GM18870 (cell line): ENCODE measurements at regions not wholly inside any gene's neighbourhood (a gene's known extent, or its start where the extent isn't known, plus 50 kb on each side); places are given as distances from the start of the nearest gene placed in this dataset.

Experiments used
- ATAC-seq: cut with Tn5 transposase; IDR thresholded peaks from one replicate; pipeline ENCODE4 v1.9.1; 2021; ENCODE audit warnings: moderate library complexity; ENCODE audit not compliant: unreplicated experiment

DNA sequence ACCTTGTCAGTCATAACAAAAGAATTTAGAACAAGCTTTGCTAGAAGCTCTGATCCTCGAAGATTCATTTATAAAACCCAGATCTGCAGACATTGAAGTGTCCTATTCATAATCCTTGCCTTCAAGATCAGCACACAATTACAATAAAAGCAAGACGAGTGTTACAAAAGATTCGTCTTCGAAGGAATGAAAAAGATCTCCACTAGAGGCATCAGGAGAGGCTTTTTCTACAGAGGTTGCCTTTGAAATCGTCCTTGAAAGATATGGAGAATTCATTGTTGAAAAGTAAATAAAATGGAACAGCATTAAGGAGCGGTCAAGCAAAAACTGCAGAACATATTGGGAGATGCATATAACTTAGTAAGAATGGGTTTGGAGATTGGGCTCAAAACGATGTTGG is 146.4 kb downstream of the BMP4 start:
- no peak for ATAC-seq

DNA sequence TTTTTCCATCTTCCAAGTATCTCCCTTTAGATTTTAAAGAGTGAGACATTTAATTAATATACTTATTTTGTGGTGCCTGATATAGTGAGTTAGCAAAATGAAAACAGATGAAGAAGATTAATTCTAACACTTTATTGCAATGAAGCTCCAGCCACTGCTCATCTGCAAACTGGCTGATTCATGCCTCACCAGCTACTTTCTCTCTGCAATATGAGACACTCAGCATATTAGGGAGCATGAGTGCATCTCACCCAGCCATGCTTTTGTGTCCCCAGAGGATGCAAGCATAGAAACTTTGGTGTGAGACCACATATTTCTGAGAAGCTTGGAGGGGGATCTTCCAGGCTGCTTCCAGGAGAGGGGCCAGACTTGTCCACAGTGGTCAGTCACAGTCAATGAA is 148.6 kb downstream of the BMP4 start:
- ATAC-seq = no peak

DNA sequence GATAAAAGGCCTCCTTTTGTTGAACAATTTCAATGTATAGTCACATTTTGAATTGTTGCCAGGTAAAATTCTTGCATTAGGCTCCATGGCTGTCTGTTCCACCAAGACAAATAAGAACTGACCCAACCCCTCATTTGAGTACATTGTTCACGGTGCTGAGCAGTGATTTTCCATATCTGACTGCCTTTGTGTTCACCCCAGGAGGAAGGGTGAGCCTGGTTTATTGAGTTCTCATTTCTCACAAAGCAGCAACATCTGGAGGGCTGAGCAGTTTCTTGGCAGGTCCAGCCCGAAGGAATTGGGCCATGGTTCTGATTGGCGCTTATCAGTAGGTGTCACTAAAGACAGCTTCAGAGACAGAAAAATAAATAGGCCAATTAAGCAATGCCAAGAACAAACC is 149.1 kb downstream of the BMP4 start:
- no peak for ATAC-seq

DNA sequence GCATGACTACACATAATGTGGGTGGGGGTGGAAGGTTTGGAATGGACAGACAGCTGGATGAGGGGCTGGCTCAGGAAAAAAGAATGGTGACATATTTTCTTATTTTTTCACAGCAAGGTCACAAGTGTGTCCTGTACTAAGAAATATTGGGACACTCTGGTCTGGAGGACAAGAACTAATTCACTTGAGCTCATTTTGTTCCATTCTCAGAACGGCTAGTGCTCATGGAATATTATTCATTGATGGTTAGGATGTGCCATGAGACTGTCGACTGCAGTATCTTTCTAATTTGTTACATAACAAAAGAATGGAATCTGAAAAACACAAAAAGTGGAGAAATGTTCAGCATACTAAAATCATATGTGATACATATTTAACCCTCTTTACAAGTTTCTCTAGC is 149.5 kb downstream of the BMP4 start:
- no peak for ATAC-seq

DNA sequence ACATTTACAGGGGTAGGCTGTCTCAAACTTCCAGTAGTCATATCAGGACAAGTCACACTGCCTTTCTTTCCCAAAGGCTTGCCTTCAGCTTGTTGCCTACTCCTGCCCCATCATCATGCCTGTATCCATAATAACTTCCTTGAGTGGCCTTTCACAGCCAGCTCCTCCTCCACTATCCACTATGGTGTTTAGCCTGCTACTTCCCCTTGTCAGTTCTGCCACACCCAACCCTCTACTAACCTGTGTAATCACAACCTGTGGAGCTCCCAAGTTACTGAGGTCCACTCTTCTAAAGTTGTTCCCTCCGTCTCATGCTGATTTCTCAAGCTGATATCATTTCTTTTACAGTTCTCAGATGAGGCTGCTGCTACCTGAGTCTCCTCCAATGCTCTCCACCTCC is 159.9 kb downstream of the BMP4 start:
- ATAC-seq = no peak

DNA sequence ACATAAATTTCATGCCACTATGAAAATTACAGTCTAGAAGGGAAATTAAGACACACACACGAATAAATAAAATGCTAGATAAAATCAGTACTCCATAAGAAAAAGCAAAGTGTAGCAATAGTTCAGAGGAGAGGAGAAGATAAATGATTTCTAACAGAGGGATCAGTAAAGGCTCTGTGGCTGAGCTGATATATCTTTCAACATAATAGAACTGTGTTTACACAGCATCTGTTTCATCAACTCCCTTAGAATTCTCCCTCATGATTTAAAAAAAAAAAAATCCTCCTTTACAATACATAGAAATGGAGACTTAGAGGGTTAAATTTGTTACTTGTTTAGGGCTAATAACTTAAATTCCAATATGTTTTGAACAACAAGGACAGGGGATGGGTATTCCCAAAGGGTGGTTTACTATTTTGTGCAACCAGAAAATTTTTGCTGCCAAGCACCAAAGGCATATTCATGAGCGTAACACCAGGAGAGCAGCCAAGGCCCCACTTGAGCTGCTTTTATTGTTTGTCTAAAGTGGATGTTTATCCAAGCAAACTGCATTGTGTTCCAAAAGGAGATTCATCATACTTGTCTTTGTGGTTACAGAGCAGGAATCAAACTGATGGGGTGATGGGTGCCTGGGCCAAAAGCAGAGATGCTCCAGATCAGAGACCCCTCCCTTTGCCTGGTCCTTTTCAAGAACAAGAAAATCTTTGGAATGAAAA is 162.7 kb downstream of the BMP4 start:
- ATAC-seq = no peak

DNA sequence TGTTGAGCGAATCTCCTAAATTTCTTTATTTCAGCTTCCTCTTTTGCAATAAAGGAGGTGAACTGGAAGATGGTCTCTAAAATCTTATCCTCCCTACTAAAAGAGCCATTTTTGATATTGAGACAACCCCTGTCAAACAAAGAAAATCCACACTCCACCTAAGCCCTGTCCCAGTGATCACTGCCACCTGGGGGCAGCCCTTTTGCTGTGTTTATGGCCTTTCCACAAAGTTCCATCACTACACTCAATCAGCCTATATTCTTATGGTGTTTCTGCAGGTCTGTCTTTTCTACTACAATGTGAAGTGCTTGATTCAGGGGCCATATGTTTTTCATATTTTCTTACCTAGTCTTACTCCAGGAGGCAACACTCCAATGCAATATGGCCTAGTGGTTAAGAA is 163.7 kb downstream of the BMP4 start:
- ATAC-seq = no peak

DNA sequence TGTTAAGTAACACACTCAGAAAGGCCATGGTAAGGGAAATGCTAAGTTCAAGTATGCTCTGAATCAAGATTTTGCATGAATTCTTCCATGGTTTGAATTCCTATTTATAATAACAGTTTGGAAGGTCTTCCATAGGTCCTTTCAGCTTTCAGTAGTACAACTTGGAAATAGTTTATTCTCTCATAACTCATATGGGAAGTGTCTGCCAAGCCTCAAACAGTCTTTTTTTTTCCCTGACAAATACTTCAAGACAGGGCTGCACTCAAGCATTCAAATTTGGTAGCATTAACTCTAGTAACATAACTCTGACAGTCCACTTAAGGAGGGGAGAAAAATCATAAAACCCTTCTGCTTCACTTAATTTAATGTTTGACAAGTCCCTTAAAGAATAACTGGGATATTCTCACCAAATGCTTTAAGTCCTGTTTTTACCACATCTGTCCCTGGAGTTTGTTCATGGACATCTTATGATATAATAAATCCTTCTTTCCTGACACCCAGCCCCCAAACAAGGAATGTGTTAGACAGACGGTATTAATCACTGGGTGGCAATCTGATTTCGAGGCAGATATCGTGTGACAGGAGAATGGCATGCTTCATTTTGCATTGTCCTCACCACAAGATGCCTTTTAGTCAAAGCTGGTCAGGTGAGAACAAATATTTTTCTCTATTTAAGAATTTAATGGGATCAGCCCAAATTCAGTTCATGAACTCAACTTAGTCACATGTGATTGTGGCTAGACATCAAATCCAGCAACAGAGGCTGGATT is 165.7 kb downstream of the BMP4 start:
- ATAC-seq = no peak

DNA sequence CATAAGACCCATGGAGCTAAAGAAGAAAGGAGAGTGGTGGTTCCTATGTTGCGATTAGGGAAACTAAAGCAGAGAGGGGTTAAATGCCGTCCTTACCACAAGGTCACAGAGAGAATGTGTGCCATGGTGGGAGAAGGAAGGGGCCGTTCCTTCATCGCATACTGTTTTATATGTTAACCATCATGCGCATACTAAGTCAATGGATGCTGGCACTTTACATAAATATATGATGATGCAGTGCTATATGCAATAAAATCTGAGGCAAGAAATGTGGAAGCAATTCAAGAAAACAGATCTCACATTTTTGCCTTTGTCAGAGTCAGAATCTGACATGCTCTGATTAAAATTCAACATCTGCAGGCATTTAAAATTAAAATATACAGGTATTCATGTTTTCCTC is 168.1 kb downstream of the BMP4 start:
- no peak for ATAC-seq

DNA sequence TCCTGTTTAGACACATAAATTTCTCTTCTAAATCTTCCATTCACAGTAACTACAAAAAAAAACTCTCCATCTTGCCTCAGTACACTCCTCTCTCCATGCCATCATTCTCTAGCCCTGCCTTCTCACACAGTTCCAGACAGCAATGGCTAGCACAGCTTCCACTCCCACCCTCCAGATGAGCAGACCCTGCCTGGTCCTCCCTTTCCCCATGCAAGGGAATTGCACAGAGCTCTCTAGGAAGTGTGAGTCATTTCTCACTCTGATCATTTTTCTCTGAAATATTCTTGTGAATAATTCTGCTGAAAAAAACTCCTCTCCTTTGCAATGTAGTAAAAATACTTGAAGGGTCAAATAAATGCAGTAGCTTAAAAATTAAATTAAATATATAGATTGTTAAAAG is 170.6 kb downstream of the BMP4 start:
- no peak for ATAC-seq

DNA sequence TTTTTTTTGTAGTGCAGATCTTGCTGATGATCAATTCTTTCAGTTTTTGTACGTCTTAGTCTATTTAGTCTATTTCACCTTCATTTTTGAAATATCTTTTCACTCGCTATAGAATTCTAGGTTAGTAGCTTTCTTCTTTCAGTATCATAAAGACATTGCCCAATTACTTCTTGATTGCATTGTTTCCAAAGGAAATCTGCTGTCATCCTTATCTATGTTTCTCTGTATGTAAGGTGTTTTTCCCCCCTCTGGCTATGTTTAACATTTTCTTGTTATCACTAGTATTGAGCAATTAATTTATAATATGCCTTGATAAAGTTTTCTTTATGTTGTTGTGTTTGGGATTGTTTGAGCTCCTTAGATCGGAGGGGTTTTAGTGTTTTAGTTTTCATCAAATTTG is 171.9 kb downstream of the BMP4 start:
- no peak for ATAC-seq

DNA sequence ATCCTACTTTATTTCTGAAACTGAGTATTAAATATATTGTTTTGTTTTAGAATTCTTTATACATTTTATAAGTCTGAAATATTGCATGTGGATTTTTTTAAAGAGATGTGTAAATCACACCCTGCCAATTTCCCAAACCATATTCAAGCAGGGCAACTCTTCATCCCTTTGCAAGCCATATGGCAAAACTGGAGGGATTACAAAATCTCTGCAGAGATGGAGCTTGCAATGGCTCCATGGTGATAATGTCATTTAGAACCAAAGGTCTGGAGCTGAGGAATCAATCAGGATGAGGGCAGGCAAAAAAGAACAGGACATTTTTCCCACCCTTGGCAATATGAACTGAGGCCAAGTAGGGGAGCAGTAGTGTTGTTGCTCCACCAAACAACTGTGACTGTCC is 173.4 kb downstream of the BMP4 start:
- no peak for ATAC-seq

DNA sequence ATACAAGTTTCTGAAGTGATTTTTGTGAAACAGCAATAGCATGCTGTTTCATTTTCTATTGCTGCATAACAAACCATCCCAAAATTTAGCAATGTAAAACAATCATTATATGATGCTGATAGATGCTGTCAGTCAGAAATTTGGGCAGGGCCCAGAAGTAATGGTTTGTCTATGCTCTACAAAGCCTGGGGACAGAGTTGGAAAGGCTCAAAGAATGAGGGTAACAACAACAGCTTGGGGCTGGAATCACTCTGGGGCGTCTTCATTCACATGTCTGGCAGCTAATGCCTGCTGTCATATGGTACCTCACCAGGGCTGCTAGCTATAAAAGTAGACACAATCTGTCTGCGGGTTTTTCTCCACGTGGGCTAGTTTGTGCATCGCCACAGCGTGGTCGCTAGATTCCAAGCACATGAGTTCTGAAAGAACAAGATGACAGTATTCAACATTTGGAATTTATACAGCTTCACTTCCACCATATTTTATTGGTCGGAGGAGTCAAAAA is 176.5 kb downstream of the BMP4 start:
- no peak for ATAC-seq

DNA sequence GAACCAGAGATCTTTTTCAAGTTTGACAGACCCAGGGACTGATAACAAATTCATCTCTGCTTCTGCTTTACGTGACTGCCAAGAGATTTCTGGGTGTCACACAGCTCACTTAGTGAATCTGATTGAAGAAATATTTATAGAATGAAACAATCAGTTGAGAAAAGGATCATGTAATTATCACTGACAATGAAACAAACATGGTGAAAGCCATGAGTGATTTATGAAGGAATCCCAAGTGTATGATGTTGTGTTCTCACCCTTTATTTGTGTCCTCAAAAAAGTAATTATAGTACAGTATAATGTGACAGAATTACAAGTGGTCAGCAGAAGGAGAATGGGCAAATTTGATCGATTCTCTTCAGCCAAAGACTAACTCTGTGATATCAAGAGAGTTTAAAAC is 177.3 kb downstream of the BMP4 start:
- ATAC-seq = no peak

DNA sequence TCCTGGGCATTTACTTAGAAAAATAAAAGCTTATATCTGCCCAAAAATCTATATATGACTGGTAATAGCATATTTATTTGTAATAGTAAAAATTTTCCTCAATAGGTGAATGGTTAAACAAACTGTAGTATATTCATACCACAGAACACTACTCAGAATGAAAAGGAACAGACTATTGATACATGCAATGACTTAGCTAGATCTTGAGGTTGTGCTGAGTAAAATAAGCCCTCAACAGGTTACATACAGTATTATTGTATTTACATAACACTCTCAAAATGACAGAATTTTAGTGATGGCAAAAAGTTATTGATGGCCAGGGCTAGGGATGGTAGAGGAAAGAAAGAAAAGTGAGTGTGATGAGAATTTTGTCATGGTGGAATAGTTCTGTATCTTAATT is 178.4 kb downstream of the BMP4 start:
- peak; percentile 80 for ATAC-seq

DNA sequence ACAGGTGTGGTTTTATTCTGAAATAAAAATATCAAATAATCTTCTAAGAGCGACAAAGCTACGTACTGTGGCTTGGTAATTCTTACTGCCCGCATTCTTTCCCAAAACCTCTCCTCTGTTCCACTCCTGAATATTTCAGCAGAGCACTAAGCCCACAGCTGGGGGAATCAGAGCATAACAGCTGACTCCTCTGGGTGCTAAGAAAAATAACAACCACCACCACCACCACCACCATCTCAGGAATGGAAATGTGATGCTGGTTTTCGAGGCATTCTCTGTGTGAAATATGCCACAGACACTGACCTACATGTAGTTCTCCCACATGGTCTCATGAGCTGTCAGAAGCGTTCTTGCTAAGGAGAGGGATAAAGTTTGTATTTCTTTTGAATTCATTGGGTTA is 183.7 kb downstream of the BMP4 start:
- no peak for ATAC-seq

DNA sequence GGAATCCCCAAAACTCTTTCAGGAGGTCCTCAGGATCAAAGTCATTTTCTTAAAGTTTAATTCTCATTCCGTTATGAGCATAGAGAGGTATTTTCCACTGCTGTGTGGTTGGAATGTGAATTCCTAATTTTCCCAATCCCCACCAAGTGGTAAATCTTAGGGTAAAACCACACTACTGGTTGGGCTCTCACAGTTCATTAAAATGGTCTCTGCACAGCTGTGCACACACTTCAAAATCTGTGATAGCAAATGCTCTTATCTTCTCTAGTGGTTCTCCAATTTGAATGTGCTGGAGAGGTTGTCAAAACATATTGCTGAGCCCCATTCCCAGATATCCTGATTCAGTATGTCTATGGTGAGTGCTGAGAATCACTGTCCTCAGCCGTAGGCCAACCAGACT is 189.1 kb downstream of the BMP4 start:
- no peak for ATAC-seq

DNA sequence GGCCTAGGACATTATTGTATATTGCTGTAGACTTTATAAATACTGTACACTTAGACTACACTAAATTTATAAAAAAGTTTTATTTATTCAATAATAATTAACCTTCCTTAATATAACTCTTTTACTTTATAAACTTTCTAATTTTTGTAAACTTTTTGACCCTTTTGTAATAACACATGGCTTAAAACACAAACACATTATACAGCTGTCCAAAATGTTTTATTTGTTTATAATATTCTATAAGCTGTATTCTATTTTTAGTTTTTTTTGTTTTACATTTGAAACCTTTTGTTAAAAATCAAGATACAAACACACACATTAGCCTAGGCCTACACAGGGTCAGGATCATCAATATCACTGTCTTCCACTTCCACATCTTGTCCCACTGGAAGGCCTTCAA is 190.0 kb downstream of the BMP4 start:
- no peak for ATAC-seq

DNA sequence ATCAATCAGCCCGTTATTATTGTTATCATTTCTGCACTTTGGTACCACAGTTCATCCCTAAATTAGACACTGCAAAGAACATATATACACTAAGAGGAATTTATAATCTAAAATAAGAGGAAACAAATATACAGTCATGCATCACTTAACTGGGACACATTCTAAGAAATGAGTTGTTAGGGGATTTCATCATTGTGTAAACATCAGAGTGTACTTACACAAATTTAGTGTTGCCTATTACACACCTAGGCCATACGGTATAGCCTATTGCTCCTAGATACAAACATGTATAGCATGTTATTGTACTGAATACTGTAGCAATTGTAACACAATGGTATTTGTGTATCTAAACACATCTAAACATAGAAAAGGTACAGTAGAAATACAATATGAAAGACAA is 190.5 kb downstream of the BMP4 start:
- no peak for ATAC-seq

DNA sequence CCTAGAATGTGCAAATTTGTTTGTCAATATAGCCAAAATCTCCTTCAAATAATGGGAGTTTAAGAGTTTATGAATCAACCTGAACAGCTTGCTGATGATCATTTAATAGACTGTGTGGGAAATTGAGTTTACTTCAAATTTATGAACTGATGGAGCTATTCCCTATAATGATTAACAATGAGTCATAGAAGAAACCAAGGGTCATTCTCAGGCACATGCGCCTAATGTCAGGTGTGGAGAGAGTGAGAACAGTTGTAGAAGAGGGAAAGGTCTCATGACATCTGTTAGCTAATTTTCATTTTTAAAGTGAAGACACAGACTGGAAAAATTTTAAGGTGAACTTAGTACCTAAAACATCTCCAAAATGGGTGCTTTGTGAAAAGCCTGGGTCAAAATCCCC is 191.8 kb downstream of the BMP4 start:
- no peak for ATAC-seq

DNA sequence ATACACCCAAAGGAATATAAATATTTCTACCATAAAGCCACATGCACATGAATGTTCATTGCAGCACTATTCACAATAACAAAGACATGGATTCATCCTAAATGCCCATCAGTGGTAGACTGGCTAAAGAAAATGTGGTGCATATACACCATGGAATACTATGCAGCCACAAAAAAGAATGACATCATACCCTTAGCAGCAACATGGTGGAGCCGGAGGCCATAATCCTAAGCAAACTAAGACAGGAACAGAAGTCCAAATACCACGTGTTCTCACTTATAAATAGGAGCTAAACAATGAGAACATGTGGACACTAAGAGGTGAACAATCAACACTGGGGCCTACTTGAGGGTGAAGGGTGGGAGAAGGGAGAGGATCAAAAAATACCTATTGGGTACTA is 198.5 kb downstream of the BMP4 start:
- no peak for ATAC-seq

DNA sequence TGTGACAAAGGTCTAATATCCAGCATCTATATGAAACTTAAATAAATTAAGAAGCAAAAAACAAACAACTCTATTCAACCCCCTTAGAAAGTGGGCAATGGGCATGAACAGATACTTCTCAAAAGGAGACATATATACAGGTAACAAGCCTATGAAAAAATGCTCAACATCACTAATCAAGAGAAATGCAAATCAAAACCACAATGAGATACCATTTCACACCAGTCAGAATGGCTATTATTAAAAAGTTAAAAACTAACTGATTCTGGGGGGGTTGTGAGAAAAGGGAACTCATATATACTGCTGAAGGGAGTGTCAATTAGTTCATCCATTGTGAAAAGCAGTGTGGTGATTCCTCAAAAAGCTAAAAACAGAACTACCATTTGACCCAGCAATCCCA is 198.9 kb downstream of the BMP4 start:
- ATAC-seq = no peak

DNA sequence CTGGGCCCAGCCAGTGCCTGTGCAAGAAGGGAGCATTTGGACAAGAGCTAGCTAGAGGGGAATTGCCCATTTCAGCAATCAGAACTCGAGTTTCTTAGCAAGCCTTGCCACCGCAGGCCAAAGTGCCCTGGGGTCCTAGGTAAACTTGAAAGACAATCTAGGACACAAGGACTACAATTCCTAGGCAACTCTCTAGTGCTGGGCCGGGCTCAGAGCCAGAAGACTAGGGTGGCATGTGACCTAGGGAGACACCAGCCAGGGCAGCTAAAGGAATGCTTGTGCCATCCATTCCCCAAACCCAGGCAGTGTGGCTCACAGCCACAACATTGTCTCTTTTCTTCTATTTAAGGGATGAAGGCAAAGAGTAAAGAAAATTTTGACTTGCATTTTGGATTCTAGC is 205.0 kb downstream of the BMP4 start:
- ATAC-seq = no peak
